ENCODE measurements at regions not wholly inside any gene's neighbourhood (a gene's known extent, or its start where the extent isn't known, plus 50 kb on each side); places are given as distances from the start of the nearest gene placed in this dataset.
"Not testable (repeated sequence)": the region's sequence is repeated elsewhere in the genome, so short reads cannot be mapped to it uniquely, and the experiment has no call there.

- no peak for DNase-seq (ENCODE audit: low read depth)
These were observed 67.7 kb upstream of the SERP2 start for GRCh38 chr13:44305917-44306370.

GRCh38 chr13:44306371-44307192 is 67.0 kb upstream of the SERP2 start:
- peak; percentile 48 for DNase-seq (ENCODE audit: low read depth)

- DNase-seq (ENCODE audit: low read depth): no peak
These were observed 66.4 kb upstream of the SERP2 start for GRCh38 chr13:44307255-44307654.

- no peak for DNase-seq (ENCODE audit: low read depth)
These were observed 65.8 kb upstream of the SERP2 start for GRCh38 chr13:44307844-44308243.

GRCh38 chr13:44308352-44308751 is 65.3 kb upstream of the SERP2 start:
- DNase-seq (ENCODE audit: low read depth): no peak

GRCh38 chr13:44309794-44310757 is 63.5 kb upstream of the SERP2 start:
- DNase-seq (ENCODE audit: low read depth): no peak

GRCh38 chr13:44311011-44311780 is 62.4 kb upstream of the SERP2 start:
- no peak for DNase-seq (ENCODE audit: low read depth)

GRCh38 chr13:44312131-44312530 is 61.5 kb upstream of the SERP2 start:
- DNase-seq (ENCODE audit: low read depth): no peak

- DNase-seq (ENCODE audit: low read depth): peak; percentile 84
These were observed 60.6 kb upstream of the SERP2 start for GRCh38 chr13:44312834-44313551.

- peak; percentile 72 for DNase-seq (ENCODE audit: low read depth)
These were observed 60.0 kb upstream of the SERP2 start for GRCh38 chr13:44313674-44314073.

- DNase-seq (ENCODE audit: low read depth): not testable (repeated sequence)
These were observed 59.5 kb upstream of the SERP2 start for GRCh38 chr13:44314160-44314559.

- no peak for DNase-seq (ENCODE audit: low read depth)
These were observed 55.9 kb upstream of the SERP2 start for GRCh38 chr13:44317752-44318151.

- no peak for DNase-seq (ENCODE audit: low read depth)
These were observed 55.5 kb upstream of the SERP2 start for GRCh38 chr13:44318161-44318560.

- no peak for DNase-seq (ENCODE audit: low read depth)
These were observed 53.0 kb upstream of the SERP2 start for GRCh38 chr13:44320611-44321010.

GRCh38 chr13:44321961-44322360 is 51.7 kb upstream of the SERP2 start:
- DNase-seq (ENCODE audit: low read depth): no peak

GRCh38 chr13:44322928-44323327 is 50.7 kb upstream of the SERP2 start:
- DNase-seq (ENCODE audit: low read depth): no peak

- DNase-seq (ENCODE audit: low read depth): no peak
These were observed 49.9 kb upstream of the SERP2 start for GRCh38 chr13:44323754-44324153.
